ENCODE measurements at regions not wholly inside any gene's neighbourhood (a gene's known extent, or its start where the extent isn't known, plus 50 kb on each side); places are given as distances from the start of the nearest gene placed in this dataset.
A peak's percentile ranks its signal among the peaks of the same experiment; 100 is the strongest.

- DNase-seq (ENCODE audit: low spot score): no peak
Observed at GRCh38 chr12:124686370-124687173, 119.2 kb upstream of the NCOR2 start.

GRCh38 chr12:124685689-124686369 lies 118.4 kb upstream of the NCOR2 start:
- peak; percentile 63 for DNase-seq (ENCODE audit: low spot score)

GRCh38 chr12:124684971-124685688 lies 117.7 kb upstream of the NCOR2 start:
- DNase-seq (ENCODE audit: low spot score): peak; percentile 74

GRCh38 chr12:124684496-124684895 lies 117.1 kb upstream of the NCOR2 start:
- peak; percentile 28 for DNase-seq (ENCODE audit: low spot score)

- DNase-seq (ENCODE audit: low spot score): no peak
Observed at GRCh38 chr12:124683152-124684124, 116.0 kb upstream of the NCOR2 start.

GRCh38 chr12:124682425-124683151 lies 115.2 kb upstream of the NCOR2 start:
- DNase-seq (ENCODE audit: low spot score): no peak

GRCh38 chr12:124681779-124682391 lies 114.5 kb upstream of the NCOR2 start:
- peak; percentile 63 for DNase-seq (ENCODE audit: low spot score)

- DNase-seq (ENCODE audit: low spot score): peak; percentile 92
Observed at GRCh38 chr12:124680863-124681778, 113.7 kb upstream of the NCOR2 start.

GRCh38 chr12:124679533-124680371 lies 112.3 kb upstream of the NCOR2 start:
- DNase-seq (ENCODE audit: low spot score): no peak

- no peak for DNase-seq (ENCODE audit: low spot score)
Observed at GRCh38 chr12:124679047-124679446, 111.6 kb upstream of the NCOR2 start.

GRCh38 chr12:124678421-124678893 lies 111.0 kb upstream of the NCOR2 start:
- DNase-seq (ENCODE audit: low spot score): no peak

- no peak for DNase-seq (ENCODE audit: low spot score)
Observed at GRCh38 chr12:124677552-124678356, 110.3 kb upstream of the NCOR2 start.

GRCh38 chr12:124676714-124677462 lies 109.5 kb upstream of the NCOR2 start:
- no peak for DNase-seq (ENCODE audit: low spot score)

- DNase-seq (ENCODE audit: low spot score): peak; percentile 68
Observed at GRCh38 chr12:124675881-124676713, 108.7 kb upstream of the NCOR2 start.

- no peak for DNase-seq (ENCODE audit: low spot score)
Observed at GRCh38 chr12:124674937-124675336, 107.5 kb upstream of the NCOR2 start.

Measured in GM03348 (cell line).